HS-27A (cell line): ENCODE measurements at regions not wholly inside any gene's neighbourhood (a gene's known extent, or its start where the extent isn't known, plus 50 kb on each side); places are given as distances from the start of the nearest gene placed in this dataset.

ENCODE experiments used
- DNase-seq: peaks from one replicate; pipeline ENCODE4 v3.0.0-alpha.2; 2012; ENCODE audit warnings: low read depth, missing footprints

DNA sequence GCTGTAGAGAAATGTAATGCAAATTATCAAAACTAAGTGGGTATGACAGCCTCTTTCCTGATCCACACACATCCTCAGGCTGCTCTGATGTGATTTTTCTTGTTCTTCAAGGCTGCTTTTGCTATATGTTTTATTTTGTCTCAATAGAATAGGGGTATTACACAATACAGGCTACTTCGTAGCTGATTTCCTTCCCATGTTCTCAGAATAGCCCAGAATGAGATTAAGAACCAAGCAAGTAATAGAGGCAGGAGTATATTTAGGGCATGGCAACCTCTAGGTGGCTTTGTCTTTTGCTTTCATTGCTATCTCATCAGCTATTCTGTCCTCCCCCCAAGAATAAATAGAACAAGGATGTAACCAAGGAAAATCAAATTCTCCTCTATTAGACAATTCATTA lies 241.8 kb downstream of the ALDH8A1 start:
- DNase-seq = no peak

DNA sequence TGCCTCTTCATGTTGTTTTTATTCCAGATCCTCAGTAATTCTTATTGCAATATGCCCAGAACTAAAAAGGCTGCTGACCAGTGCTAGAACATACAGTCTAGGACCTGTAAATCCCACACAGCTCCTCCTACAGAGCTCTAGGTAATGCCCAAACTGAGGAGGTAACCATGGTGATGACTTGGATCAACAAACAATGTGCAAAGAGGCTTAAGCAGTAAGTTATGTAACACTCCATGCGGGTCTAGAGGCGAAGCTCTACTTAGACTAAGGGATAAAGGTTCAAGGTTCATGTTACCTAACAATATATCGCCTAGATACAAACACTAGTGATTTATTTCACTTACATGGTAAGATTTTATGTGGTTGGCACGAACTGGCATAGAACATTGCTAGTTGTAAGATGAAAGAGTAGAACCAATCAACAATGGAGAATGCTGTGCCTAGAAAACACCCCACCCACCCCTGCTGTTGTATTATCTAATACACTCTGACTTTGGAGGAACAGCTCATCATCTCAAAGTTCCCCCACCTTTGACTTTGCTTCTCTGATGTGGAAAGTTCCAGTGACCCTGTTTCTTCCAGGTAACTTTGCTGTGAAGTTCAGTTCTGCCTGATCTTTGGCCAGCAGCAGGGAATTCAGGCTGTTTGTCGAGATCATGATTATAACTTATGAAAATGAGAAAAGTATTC lies 242.4 kb downstream of the ALDH8A1 start:
- no peak for DNase-seq

DNA sequence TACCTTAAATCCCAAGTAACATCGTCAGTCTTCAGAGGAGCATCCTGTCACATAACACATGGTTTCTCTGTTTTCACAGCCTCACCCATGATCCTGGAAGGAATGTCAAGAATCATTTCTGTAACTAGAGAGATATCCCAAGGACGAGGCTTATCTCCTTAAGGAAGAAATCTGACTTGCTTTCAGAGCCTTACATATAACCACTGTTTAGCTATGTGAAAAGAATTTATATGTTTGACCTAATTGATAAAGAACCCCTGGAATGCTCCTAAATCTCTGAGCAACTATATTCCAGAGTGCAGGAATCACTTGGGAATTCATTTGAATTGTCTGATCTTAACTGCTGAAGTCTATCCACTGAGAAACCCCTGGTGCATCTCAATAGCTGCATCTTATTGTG lies 243.1 kb downstream of the ALDH8A1 start:
- DNase-seq = peak; percentile 62

DNA sequence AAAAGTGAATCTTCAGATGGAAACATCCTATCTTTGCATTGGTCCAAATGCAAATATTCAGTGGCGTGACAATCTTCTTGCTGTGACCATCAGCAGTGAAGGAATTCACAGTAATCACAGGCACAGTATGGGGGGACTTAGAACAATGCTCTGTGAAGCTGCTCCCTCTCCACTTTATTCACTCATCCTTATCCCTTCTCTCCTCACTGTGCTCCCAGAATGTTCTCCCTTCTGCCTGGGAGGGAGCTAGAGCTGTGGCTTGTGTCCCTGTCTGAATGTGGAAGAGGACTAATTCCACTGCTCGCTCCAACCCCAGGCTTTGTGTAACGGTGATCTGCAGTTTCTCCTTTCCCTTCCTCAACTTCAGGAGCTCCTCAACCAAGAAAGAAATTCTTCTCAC lies 243.7 kb downstream of the ALDH8A1 start:
- no peak for DNase-seq

DNA sequence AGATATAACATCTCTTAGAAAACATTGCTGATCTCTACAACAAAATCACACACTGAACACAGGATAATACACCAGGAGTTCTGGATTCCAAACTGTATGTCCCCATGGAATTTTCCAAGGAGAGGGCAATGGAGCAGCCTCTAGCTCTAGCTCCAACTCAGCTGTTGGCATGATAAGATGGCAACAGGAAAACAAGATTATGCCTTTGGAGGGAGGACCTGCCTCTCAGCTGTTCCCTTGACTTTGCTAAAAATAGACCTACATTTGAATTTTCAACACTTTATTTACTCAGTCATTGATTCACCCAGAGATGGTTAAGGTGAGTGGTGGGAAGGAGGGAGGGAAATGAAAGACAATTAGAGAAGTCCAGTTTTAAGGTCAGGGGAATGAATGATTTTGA lies 246.7 kb downstream of the ALDH8A1 start:
- no peak for DNase-seq

DNA sequence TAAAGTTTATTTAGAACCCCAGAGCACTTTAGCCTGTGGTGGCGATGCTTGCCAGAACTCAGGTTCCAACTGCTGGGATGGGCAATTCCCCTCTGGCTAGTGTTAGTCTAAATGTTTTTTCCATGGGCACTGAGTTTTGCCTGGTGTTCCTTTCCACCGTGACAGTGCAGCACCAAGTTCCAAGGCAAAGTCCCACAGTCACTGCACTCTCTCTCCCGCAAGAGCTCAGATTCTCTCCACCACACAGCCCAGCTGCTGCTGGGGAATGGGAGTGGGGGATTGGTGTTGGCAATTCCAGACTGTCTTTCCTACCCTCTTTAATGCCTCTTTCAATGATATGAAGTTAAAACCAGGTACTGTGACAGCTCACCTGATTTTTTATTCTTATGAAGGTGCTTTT lies 247.6 kb downstream of the ALDH8A1 start:
- no peak for DNase-seq

DNA sequence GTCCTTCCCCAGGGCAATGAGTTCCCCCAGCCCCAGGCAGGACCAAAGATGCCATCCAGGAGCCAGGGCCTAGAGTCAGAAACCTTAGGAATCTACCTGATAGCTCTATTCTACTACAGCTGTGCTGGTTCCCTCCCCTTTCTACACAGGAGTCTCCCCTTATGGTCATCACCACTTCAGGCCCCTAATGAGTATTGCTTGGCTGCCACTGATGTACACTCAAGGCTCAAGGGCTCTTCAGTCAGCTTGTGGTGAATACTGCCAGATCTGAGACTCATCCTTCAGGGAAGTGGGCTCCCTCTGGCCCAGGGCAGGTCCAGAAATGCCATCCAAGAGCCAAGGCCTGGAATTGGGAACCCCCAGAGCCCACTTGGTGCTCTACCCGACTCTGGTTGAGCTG lies 248.6 kb downstream of the ALDH8A1 start:
- DNase-seq = no peak

DNA sequence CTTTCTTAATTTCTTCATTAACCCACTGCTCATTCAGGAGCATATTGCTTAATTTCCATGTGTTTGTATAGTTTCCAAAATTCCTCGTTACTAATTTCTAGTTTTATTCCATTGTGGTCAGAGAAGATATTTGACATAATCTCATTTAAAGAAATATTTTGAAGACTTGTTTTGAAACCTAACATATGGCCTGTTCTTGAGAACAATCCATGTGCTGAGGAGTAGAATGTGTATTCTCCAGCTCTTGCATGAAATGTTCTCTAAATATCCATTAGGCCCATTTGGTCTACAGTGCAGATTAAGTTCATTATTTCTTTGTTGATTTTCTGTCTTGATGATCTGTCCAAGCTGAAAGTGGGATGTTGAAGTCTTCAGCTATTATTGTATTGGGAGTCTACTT lies 251.7 kb downstream of the ALDH8A1 start:
- no peak for DNase-seq

DNA sequence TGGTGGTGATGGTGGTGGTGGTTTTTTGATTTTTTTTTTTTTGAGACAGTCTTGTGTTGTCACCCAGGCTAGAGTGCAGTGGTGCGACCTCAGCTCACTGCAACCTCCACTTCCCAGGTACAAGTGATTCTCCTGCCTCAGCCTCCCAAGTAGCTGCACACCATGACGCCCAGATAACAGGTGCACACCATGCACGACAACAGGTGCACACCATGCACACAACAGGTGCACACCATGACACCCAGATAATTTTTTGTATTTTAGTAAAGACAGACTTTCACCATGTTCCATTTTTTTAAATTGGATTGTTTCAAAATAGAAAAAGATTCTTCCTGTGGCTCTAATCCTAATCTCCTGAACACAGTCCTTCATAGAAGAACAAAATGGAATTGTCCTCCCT lies 257.9 kb downstream of the ALDH8A1 start:
- no peak for DNase-seq

DNA sequence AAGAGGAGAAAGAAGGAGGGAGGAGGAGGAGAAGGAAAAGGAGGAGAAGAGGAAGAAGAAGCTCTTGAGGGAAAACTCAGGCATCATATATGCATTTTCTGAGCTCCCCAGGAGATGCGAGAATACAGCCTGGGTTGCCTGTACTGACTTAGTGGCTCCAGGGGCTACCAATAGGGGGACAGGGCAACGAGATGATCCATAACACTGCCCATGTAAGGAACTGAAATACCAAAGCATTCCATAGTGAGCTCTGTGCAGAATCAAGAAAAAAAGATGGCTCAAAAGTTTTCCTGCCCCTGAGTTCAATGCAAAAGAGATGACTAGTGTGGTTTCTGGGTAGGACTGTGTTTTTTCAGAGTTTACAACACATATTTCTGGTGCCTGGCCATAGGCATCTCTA lies 258.7 kb downstream of the ALDH8A1 start:
- DNase-seq = no peak

DNA sequence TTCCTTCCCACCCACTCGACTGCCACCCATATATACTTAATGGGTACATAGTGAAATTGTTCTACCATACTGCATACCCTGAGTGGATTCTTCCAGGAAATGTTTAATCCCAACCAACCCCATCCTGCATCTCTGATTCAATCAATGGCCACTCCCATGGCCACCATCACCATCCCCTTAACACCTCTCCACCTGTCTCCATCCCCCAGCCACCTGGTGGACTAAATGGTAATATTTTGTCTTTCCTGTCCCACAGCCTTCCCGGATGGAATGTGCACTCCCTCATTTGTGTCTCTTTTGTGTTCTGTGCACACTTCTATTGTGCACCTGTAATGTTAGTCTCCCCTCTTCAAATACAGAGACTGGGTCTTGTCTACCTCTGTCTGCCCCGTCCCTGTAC lies 259.9 kb downstream of the ALDH8A1 start:
- DNase-seq = no peak

DNA sequence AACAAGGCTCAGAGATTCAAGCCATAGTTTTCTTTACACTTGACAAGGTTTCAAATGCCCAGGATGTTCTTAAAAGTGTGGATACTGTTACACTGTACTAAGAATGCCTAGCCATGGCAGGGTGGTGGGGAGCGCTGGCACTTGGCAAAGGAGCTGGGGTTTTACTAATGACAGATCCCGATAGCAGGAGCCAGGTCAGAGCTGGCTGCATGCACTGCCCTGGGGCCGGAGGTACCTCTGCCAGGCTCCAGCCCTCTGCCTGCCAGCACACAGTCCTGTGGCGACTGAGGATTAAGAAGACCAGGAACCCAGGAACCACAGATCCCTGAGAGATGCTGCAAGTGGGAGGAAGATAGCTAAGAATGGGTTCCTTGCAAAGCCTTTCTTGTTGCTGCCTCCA lies 260.3 kb downstream of the ALDH8A1 start:
- no peak for DNase-seq

DNA sequence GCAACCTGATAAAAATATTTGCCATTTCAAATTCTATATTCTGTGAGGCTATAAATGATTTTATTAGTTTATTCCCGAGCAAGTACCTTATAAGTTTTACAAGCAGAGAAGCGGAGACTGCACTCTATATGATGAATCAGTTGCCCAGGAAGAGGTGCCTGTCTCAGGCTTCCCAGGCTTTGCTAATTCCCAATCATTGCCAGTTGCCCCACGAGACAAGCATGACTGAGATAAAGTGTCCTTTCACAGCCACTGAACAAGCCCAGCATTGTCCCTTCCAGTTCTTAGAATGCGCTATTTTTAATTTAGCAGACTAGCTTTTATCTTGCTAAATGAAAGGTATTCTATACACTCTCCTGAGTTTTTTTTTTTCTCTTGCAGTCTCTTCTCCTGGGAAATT lies 260.7 kb downstream of the ALDH8A1 start:
- no peak for DNase-seq

DNA sequence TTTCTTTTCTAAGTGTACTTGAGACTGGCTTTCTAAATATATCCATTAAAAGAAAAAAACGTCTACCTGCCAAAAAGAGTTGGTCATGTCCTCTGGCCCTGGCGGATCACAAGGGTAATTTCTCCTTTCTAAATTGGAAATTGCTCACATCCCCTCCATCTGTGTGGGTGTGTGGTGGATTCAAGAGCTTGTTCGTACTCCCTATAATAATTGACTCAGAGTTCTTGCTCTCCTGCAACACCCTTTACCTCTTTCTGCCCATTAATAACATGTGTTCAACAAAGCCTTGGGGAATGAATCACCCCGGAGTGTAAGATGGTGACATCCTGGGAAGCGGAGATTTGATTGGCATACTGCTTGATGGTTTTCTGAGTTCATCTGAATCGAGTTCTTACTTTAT lies 263.8 kb downstream of the ALDH8A1 start:
- no peak for DNase-seq

DNA sequence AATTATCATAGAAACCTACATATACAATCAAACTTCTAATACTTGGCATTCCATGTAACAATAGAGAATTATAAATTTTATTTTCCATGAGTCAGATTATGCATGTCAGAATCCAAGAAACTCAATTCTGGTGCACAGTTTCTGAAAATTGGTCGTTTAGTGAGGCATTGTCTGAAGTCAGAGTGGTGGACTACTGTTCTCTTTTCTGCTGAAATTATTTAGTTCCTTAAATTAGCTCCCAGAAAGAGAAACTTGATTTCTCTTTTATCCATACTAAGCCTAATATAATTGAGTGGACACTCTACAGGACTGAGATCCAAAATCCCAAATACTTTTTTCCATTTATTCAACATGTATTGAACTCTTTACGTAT lies 265.5 kb downstream of the ALDH8A1 start:
- DNase-seq = no peak

DNA sequence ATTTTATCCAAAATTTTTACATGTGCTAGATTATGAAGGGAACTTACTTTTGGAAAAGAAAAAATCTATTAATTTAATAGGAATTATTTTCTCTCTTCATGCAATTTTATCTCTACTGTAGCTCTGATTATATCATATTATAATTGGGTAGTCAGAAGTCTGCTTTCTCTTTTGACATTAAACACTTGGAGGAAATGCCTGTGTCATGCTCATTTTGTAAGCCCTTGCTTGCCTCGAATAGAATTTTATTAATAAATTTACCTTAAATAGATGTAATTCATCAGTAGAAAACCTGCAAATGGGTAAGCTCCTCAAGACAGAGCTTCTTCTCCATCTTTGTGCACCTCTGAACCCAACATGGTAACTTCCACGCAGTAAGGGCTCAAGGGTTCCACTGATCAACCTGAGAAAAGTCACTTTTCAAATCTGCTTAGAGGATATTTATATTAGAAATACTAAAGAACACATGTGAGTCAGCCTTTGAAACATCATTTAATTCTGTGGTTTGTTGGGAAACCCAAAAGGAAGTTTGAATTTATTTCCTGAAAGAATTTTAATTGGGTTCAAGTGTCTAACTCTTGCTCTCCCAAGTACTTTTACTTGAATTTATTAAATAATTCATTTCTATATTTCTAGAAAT lies 266.0 kb downstream of the ALDH8A1 start:
- no peak for DNase-seq

DNA sequence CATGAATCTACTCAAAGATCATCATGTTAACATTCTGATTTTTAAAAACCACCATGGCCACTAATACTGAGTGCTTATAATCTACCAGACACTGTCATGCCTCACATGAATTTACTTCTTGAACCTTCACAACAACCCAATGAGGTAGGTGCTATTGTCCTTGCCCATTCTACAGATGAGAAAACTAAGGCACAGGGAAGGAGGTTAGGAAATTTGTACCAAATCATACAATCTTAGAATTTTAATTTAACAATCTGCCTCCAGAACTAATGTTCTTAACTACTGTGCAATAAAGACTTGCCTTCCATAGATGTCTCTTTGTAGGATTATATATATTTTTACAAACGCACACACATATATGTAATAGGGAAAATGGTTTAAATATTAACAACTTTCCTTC lies 269.5 kb downstream of the ALDH8A1 start:
- no peak for DNase-seq

DNA sequence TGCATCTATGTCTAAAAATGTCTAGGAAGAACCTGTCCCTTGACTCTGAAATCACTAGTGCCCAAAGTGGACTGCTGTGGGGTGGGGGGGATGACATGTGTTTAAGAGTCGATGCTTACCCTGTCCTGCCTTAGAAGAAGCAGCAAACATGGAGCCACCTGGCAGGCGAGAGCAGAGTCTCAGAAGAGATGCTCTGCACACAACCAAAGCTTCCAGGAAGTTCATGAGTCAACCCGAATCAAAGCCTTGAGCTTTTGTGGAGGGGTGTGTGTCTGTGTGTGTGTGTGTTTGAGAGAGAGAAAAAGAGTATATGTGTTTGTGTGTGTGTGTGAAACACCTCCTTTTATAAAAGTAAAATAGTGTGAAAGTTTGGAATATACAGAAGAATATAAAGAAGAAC lies 269.9 kb downstream of the ALDH8A1 start:
- DNase-seq = no peak

DNA sequence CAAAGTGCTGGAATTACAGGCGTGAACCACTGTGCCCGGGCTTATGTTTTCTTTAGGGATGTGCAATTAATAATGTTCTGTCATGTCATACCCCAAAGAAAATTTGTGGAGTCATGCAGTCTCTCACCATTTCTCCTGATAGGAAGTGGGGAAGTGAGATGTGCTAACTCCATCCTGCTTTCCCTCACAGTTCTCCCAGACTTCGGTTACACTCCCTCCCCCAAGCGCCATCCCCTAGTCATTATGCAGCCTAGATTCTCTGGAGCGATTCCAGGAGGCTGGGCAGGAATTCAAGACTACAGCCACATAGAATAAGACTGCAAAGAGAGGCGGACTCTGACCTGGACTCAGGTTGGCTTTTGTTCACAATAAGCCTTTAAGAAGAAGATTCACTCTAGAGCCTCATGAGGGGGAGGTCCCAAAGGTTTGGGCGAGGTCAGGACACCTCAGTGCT lies 271.4 kb downstream of the ALDH8A1 start:
- no peak for DNase-seq

DNA sequence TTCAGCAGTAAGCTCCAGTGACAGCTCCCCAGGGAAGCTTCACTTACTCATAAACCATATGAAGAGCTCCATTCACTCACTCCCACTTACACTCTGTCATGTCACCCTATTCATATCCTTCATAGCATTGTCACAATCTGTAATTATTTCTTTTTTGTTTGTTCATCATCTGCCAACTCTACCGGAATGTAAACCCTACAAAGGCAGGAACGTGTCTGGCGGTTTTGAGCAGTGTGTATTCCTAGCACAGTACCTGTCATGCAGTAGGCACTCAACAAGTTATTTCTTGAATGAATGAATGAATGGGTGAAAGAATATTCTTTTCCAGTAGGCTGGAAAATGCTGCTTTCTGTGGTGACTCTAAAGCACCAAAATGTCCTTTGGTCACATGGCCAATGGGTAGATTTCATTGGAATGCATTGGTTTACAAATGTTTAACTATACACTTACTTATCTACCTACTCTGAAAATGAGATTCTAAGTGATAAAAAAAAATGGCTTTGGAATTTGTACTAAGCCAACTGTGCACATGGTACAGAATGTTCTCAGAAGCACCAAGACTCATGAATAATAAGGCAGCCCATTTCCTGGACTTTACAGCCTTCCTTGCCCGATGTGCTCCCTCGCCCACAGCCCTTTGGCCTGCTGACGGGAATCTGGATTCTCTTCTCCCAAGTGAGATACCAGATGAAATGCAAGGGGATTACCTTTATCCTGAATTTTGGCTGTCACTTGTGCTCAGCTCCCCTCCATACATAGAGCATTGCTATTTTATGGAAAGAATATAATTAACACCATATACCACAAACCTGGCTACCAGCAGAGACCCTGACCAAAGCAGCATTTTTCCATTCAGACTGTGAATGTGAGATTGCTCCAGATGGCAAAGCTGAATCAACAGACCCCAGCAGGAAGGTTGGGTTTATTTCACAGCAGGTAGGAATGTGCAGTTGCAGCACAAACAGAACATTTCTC lies 273.3 kb downstream of the ALDH8A1 start:
- no peak for DNase-seq

DNA sequence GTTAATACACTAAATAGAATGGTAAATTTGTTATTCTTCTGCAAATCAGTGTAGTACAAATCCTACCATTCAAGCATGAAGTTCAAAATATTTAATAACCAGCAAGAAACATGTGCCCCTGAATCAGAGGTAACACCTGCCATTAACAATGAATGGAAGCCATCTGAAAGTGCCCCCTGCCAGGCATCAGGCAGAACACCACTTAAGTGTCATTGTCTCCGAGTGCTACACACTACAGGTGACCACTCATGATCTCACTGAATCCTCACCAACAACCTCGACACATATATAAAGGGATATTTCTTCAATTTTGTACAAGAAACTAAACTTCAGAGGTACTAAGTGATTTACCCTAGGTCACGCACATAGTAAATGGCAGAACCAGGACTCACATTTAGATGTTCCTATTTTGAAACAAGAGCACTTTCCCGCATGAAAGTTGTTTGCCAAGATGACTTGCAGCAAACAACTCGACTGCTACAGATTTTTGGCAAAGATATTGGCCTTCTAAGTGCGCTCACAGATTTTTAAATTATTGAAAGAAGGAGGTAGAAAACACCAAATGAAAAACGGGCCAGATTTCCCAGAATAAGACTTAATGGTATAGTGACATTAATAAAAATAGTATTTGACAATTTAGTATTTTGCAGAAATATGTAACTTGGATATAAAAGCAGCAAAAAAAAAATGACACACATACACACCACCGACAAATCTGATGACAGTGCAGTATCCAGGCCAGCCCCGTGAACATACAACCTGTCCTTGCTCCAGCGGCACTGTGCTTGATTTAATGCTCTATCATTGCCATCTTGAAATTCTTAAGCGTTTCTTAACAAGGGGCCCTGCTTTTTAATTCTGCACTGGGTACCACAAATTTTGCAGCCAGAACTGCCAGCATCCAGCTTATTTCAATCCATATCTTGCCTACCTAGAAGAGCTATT lies 274.5 kb downstream of the ALDH8A1 start:
- no peak for DNase-seq

DNA sequence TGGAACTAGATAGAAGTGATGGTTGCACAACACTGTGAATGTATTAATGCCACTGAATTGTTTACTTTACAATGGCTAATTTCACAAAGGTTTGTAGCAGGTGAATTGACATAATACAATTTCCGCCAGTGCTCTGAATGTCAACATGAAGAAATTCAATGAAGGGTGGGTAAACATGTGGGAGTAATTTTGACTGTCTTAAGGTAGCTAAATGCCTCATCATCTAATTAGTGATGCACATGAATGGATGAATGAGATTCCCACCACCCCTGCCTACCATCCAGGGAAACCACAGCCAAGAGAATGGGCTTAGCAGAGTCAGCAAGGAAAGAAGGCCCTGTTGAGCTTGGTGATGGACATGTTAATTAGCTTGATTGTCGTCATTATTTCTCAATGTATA lies 275.3 kb downstream of the ALDH8A1 start:
- no peak for DNase-seq
